ENCODE measurements at regions not wholly inside any gene's neighbourhood (a gene's known extent, or its start where the extent isn't known, plus 50 kb on each side); places are given as distances from the start of the nearest gene placed in this dataset.
A peak's percentile ranks its signal among the peaks of the same experiment; 100 is the strongest.

- TF ChIP-seq, protein P1, sequence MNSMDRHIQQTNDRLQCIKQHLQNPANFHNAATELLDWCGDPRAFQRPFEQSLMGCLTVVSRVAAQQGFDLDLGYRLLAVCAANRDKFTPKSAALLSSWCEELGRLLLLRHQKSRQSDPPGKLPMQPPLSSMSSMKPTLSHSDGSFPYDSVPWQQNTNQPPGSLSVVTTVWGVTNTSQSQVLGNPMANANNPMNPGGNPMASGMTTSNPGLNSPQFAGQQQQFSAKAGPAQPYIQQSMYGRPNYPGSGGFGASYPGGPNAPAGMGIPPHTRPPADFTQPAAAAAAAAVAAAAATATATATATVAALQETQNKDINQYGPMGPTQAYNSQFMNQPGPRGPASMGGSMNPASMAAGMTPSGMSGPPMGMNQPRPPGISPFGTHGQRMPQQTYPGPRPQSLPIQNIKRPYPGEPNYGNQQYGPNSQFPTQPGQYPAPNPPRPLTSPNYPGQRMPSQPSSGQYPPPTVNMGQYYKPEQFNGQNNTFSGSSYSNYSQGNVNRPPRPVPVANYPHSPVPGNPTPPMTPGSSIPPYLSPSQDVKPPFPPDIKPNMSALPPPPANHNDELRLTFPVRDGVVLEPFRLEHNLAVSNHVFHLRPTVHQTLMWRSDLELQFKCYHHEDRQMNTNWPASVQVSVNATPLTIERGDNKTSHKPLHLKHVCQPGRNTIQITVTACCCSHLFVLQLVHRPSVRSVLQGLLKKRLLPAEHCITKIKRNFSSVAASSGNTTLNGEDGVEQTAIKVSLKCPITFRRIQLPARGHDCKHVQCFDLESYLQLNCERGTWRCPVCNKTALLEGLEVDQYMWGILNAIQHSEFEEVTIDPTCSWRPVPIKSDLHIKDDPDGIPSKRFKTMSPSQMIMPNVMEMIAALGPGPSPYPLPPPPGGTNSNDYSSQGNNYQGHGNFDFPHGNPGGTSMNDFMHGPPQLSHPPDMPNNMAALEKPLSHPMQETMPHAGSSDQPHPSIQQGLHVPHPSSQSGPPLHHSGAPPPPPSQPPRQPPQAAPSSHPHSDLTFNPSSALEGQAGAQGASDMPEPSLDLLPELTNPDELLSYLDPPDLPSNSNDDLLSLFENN (IDR thresholded peaks at IDR 0.05; ENCODE audit: low read depth in 2 of 2, low read length in 2 of 2): peak in 1 of 2 experiments; percentile 75; a peak in 2 of 4 replicates
- TF ChIP-seq, protein P2, sequence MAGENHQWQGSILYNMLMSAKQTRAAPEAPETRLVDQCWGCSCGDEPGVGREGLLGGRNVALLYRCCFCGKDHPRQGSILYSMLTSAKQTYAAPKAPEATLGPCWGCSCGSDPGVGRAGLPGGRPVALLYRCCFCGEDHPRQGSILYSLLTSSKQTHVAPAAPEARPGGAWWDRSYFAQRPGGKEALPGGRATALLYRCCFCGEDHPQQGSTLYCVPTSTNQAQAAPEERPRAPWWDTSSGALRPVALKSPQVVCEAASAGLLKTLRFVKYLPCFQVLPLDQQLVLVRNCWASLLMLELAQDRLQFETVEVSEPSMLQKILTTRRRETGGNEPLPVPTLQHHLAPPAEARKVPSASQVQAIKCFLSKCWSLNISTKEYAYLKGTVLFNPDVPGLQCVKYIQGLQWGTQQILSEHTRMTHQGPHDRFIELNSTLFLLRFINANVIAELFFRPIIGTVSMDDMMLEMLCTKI (IDR thresholded peaks at IDR 0.05; ENCODE audit: partially characterized antibody): no peak
- TF ChIP-seq NFIC (IDR thresholded peaks at IDR 0.05) (peak; percentile 100), ZEB2 (IDR thresholded peaks at IDR 0.05) (peak; percentile 68; the same call in 1 of the 2 replicates), ARID1B (IDR thresholded peaks at IDR 0.05) (peak; percentile 96), FOXJ2 (tag; IDR thresholded peaks at IDR 0.05) (peak; percentile 65; the same call in 1 of the 2 replicates), DNMT1 (IDR thresholded peaks at IDR 0.05) (no peak), FOXM1 (IDR thresholded peaks at IDR 0.05; ENCODE audit: low read depth) (peak; percentile 76), FOXM1 (CRISPR knock-in tag; IDR thresholded peaks at IDR 0.05; ENCODE audit: low read depth) (no peak), KDM1A (IDR thresholded peaks at IDR 0.05) (peak in 1 of 2 experiments; percentile 64; a peak in 2 of 4 replicates), ETV6 (IDR thresholded peaks at IDR 0.05; ENCODE audit: borderline replicate concordance in 1 of 2, low read depth in 2 of 2, low read length in 1 of 2) (no peak), ETV6 (CRISPR knock-in tag; IDR thresholded peaks at IDR 0.05; ENCODE audit: borderline replicate concordance) (no peak), CBX5 (IDR thresholded peaks at IDR 0.05; ENCODE audit: borderline replicate concordance, low read depth) (no peak), PML (IDR thresholded peaks at IDR 0.05; ENCODE audit: low read length) (peak; percentile 76), MTA1 (IDR thresholded peaks at IDR 0.05; ENCODE audit: borderline replicate concordance) (0 out of 2 replicates have a peak, but pooled peaks have one; percentile 39), ZFP30 (CRISPR knock-in tag; IDR thresholded peaks at IDR 0.05; ENCODE audit: borderline replicate concordance) (no peak), GATA2 (CRISPR knock-in tag; IDR thresholded peaks at IDR 0.05) (0 out of 2 replicates have a peak, but pooled peaks have one; percentile 24), MTA2 (IDR thresholded peaks at IDR 0.05; ENCODE audit: low read depth) (peak; percentile 84), TEAD1 (CRISPR knock-in tag; IDR thresholded peaks at IDR 0.05) (no peak), KLF16 (IDR thresholded peaks at IDR 0.05) (peak; percentile 76), MTA3 (IDR thresholded peaks at IDR 0.05; ENCODE audit: borderline replicate concordance) (peak; percentile 65; the same call in 1 of the 2 replicates), TRIM24 (IDR thresholded peaks at IDR 0.05) (peak; percentile 70 to 78; a peak in 3 of 4 replicates)
- TF ChIP-seq, protein P3, sequence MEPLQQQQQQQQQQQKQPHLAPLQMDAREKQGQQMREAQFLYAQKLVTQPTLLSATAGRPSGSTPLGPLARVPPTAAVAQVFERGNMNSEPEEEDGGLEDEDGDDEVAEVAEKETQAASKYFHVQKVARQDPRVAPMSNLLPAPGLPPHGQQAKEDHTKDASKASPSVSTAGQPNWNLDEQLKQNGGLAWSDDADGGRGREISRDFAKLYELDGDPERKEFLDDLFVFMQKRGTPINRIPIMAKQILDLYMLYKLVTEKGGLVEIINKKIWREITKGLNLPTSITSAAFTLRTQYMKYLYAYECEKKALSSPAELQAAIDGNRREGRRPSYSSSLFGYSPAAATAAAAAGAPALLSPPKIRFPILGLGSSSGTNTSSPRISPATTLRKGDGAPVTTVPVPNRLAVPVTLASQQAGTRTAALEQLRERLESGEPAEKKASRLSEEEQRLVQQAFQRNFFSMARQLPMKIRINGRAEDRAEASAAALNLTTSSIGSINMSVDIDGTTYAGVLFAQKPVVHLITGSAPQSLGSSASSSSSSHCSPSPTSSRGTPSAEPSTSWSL (CRISPR knock-in tag; IDR thresholded peaks at IDR 0.05; ENCODE audit: borderline replicate concordance): no peak
- TF ChIP-seq, protein P4, sequence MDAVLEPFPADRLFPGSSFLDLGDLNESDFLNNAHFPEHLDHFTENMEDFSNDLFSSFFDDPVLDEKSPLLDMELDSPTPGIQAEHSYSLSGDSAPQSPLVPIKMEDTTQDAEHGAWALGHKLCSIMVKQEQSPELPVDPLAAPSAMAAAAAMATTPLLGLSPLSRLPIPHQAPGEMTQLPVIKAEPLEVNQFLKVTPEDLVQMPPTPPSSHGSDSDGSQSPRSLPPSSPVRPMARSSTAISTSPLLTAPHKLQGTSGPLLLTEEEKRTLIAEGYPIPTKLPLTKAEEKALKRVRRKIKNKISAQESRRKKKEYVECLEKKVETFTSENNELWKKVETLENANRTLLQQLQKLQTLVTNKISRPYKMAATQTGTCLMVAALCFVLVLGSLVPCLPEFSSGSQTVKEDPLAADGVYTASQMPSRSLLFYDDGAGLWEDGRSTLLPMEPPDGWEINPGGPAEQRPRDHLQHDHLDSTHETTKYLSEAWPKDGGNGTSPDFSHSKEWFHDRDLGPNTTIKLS (IDR thresholded peaks at IDR 0.05; ENCODE audit: borderline replicate concordance, low read depth): peak; percentile 59; the same call in 1 of the 2 replicates
Observed at GRCh38 chr4:141912831-141913230, 276.4 kb downstream of the IL15 start (continued).

Data from K562 (cell line).